HEK293 (cell line): ENCODE measurements at regions not wholly inside any gene's neighbourhood (a gene's known extent, or its start where the extent isn't known, plus 50 kb on each side); places are given as distances from the start of the nearest gene placed in this dataset.

Experiments
- BCL11B ChIP-seq: fragments of 450-650 bp; formaldehyde crosslinking; IDR thresholded peaks from 2 replicates; pipeline ENCODE4 v1.5.1; 2016; ENCODE audit warnings: low read depth, missing biosample characterization, missing genetic modification characterization
- SALL2 ChIP-seq: fragments of 450-650 bp; formaldehyde crosslinking; IDR thresholded peaks from 2 replicates; pipeline ENCODE4 v1.5.0; 2017; ENCODE audit warnings: missing biosample characterization, mild to moderate bottlenecking, missing genetic modification characterization, borderline replicate concordance
- ZBTB8A ChIP-seq: fragments of 450-650 bp; formaldehyde crosslinking; IDR thresholded peaks from 2 replicates; pipeline ENCODE4 v1.5.1; 2016; ENCODE audit warnings: missing biosample characterization, missing genetic modification characterization
- ZNF175 ChIP-seq: fragments of 450-650 bp; formaldehyde crosslinking; IDR thresholded peaks from 2 replicates; pipeline ENCODE4 v1.5.1; 2016; ENCODE audit warnings: missing biosample characterization, missing genetic modification characterization
- ZNF248 ChIP-seq: fragments of 450-650 bp; formaldehyde crosslinking; IDR thresholded peaks from 2 replicates; pipeline ENCODE4 v1.5.1; 2017; ENCODE audit warnings: missing biosample characterization, missing genetic modification characterization
- ZNF561 ChIP-seq: fragments of 450-650 bp; IDR thresholded peaks from 2 replicates; pipeline ENCODE4 v1.5.1; 2018; ENCODE audit warnings: missing biosample characterization, missing genetic modification characterization, borderline replicate concordance
- TF ChIP-seq, protein P1 (sequence below): fragments of 450-650 bp; formaldehyde crosslinking; IDR thresholded peaks from 2 replicates; pipeline ENCODE4 v1.5.1; 2016; ENCODE audit warnings: missing biosample characterization, missing genetic modification characterization, borderline replicate concordance
- TF ChIP-seq, protein P2 (sequence below): fragments of 450-650 bp; formaldehyde crosslinking; IDR thresholded peaks from 2 replicates; pipeline ENCODE4 v1.5.1; 2016; ENCODE audit warnings: missing biosample characterization, missing genetic modification characterization
- TF ChIP-seq, protein P3 (sequence below): fragments of 450-650 bp; IDR thresholded peaks from 2 replicates; pipeline ENCODE4 v1.5.1; 2018; ENCODE audit warnings: missing biosample characterization, missing genetic modification characterization
- TF ChIP-seq, protein P4 (sequence below): fragments of 450-650 bp; formaldehyde crosslinking; IDR thresholded peaks from 2 replicates; pipeline ENCODE4 v1.5.1; 2016; ENCODE audit warnings: missing biosample characterization, missing genetic modification characterization

DNA sequence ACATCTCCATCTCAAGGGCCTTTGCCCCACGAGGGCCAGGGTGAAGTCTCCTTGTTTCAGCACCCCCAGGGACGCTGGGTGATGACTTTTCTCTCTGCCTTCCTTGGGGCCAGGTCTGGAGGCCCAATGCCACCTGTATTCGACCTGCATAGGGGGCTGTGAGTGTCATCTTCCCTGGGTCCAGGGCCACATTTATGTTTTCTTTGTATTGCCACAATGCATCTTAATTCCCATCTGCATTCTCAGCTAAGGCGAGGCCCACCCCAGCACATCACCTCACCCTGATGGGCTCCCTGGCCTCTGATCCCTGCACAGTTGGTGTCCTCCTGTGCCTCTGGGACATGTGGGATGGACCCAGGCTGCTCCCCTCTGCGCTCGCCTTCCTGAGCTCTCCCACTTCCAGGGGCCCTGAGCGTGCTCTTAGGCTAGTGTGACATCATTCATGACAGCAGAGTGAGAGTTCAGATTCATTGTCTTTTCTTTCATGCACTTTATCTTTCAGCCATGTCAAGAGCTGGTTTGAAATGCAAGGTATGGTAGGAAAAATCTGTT lies 122.0 kb upstream of the COPS8 start:
- TF ChIP-seq, protein P1, sequence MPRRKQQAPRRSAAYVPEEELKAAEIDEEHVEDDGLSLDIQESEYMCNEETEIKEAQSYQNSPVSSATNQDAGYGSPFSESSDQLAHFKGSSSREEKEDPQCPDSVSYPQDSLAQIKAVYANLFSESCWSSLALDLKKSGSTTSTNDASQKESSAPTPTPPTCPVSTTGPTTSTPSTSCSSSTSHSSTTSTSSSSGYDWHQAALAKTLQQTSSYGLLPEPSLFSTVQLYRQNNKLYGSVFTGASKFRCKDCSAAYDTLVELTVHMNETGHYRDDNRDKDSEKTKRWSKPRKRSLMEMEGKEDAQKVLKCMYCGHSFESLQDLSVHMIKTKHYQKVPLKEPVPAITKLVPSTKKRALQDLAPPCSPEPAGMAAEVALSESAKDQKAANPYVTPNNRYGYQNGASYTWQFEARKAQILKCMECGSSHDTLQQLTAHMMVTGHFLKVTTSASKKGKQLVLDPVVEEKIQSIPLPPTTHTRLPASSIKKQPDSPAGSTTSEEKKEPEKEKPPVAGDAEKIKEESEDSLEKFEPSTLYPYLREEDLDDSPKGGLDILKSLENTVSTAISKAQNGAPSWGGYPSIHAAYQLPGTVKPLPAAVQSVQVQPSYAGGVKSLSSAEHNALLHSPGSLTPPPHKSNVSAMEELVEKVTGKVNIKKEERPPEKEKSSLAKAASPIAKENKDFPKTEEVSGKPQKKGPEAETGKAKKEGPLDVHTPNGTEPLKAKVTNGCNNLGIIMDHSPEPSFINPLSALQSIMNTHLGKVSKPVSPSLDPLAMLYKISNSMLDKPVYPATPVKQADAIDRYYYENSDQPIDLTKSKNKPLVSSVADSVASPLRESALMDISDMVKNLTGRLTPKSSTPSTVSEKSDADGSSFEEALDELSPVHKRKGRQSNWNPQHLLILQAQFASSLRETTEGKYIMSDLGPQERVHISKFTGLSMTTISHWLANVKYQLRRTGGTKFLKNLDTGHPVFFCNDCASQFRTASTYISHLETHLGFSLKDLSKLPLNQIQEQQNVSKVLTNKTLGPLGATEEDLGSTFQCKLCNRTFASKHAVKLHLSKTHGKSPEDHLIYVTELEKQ (tag by site-specific recombination): no peak
- TF ChIP-seq, protein P2, sequence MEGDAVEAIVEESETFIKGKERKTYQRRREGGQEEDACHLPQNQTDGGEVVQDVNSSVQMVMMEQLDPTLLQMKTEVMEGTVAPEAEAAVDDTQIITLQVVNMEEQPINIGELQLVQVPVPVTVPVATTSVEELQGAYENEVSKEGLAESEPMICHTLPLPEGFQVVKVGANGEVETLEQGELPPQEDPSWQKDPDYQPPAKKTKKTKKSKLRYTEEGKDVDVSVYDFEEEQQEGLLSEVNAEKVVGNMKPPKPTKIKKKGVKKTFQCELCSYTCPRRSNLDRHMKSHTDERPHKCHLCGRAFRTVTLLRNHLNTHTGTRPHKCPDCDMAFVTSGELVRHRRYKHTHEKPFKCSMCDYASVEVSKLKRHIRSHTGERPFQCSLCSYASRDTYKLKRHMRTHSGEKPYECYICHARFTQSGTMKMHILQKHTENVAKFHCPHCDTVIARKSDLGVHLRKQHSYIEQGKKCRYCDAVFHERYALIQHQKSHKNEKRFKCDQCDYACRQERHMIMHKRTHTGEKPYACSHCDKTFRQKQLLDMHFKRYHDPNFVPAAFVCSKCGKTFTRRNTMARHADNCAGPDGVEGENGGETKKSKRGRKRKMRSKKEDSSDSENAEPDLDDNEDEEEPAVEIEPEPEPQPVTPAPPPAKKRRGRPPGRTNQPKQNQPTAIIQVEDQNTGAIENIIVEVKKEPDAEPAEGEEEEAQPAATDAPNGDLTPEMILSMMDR (tag by site-specific recombination): no peak
- TF ChIP-seq, protein P3, sequence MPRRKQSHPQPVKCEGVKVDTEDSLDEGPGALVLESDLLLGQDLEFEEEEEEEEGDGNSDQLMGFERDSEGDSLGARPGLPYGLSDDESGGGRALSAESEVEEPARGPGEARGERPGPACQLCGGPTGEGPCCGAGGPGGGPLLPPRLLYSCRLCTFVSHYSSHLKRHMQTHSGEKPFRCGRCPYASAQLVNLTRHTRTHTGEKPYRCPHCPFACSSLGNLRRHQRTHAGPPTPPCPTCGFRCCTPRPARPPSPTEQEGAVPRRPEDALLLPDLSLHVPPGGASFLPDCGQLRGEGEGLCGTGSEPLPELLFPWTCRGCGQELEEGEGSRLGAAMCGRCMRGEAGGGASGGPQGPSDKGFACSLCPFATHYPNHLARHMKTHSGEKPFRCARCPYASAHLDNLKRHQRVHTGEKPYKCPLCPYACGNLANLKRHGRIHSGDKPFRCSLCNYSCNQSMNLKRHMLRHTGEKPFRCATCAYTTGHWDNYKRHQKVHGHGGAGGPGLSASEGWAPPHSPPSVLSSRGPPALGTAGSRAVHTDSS (tag by site-specific recombination): no peak
- TF ChIP-seq ZBTB8A (tag by site-specific recombination) (no peak), ZNF561 (tag by site-specific recombination) (no peak), SALL2 (no peak), ZNF248 (tag by site-specific recombination) (no peak), BCL11B (tag by site-specific recombination) (no peak), ZNF175 (tag by site-specific recombination) (no peak)
- TF ChIP-seq, protein P4, sequence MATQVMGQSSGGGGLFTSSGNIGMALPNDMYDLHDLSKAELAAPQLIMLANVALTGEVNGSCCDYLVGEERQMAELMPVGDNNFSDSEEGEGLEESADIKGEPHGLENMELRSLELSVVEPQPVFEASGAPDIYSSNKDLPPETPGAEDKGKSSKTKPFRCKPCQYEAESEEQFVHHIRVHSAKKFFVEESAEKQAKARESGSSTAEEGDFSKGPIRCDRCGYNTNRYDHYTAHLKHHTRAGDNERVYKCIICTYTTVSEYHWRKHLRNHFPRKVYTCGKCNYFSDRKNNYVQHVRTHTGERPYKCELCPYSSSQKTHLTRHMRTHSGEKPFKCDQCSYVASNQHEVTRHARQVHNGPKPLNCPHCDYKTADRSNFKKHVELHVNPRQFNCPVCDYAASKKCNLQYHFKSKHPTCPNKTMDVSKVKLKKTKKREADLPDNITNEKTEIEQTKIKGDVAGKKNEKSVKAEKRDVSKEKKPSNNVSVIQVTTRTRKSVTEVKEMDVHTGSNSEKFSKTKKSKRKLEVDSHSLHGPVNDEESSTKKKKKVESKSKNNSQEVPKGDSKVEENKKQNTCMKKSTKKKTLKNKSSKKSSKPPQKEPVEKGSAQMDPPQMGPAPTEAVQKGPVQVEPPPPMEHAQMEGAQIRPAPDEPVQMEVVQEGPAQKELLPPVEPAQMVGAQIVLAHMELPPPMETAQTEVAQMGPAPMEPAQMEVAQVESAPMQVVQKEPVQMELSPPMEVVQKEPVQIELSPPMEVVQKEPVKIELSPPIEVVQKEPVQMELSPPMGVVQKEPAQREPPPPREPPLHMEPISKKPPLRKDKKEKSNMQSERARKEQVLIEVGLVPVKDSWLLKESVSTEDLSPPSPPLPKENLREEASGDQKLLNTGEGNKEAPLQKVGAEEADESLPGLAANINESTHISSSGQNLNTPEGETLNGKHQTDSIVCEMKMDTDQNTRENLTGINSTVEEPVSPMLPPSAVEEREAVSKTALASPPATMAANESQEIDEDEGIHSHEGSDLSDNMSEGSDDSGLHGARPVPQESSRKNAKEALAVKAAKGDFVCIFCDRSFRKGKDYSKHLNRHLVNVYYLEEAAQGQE (tag by site-specific recombination): no peak
